ENCODE measurements at regions not wholly inside any gene's neighbourhood (a gene's known extent, or its start where the extent isn't known, plus 50 kb on each side); places are given as distances from the start of the nearest gene placed in this dataset.
A peak's percentile ranks its signal among the peaks of the same experiment; 100 is the strongest.
"Not testable (repeated sequence)": the region's sequence is repeated elsewhere in the genome, so short reads cannot be mapped to it uniquely, and the experiment has no call there.

DNA sequence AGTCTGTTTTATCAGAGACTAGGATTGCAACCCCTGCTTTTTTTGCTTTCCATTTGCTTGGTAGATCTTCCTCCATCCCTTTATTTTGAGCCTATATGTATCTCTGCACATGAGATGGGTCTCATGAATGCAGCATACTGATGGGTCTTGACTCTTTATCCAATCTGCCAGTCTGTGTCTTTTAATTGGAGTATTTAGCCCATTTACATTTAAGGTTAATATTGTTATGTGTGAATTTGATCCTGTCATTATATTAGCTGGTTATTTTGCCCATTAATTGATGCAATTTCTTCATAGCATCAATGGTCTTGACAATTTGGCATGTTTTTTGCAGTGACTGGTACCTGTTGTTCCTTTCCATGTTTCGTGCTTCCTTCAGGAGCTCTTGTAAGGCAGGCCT lies 161.7 kb downstream of the GDAP2 start:
- in situ Hi-C loops (cut with MboI); BruUV-seq (replicated peaks); H3K79me2 ChIP-seq (ENCODE audit: control insufficient read depth, insufficient read depth, low read length); H3K4me3 ChIP-seq; DNase-seq (ENCODE audit: extremely low read depth in 1 of 4, low spot score in 3 of 4); H3K9me1 ChIP-seq (ENCODE audit: control insufficient read depth, insufficient read depth, low read length); H2AFZ ChIP-seq (ENCODE audit: low read depth, low read length); H3K4me1 ChIP-seq (replicated peaks in 1 of 2; ENCODE audit: control insufficient read depth in 2 of 2, insufficient read depth in 2 of 2, low read length in 2 of 2); H3K27me3 ChIP-seq (ENCODE audit: control insufficient read depth in 2 of 2, insufficient read depth in 2 of 2, low read length in 2 of 2); H3K9ac ChIP-seq (ENCODE audit: insufficient read depth in 1 of 2, low read depth in 2 of 2, low read length in 2 of 2); H3K36me3 ChIP-seq (ENCODE audit: control insufficient read depth, insufficient read depth, low read length); intact Hi-C loops (cut with micrococcal nuclease); H3K27ac ChIP-seq (ENCODE audit: extremely low read depth, low read depth, low read length); FAIRE-seq; H4K20me1 ChIP-seq (replicated peaks; ENCODE audit: control insufficient read depth, insufficient read depth, low read length); CTCF ChIA-PET (ENCODE audit: low intra/inter-chr PET ratio); ATAC-seq; H3K4me2 ChIP-seq (ENCODE audit: insufficient read depth, low read length): not testable (repeated sequence)
- peaks cover 13% of the 10 kb centered on the region; the same call in 1 of the 2 replicates for H3K9me3 ChIP-seq (replicated peaks; ENCODE audit: control insufficient read depth, insufficient read depth, low read depth, low read length)
- POLR2A ChIA-PET, result interaction anchor here (1.8 kb wide), 1 partner anchor 10 kb away, joined by 4 read pairs; no protein-coding TSS in a partner anchor
- TF ChIP-seq ZNF507 (tag; conservative IDR thresholded peaks at IDR 0.05), result peak; percentile 96
- peak; percentile 70; the same call in 1 of the 2 replicates for TF ChIP-seq ZNF354B (CRISPR knock-in tag; IDR thresholded peaks at IDR 0.05)
- WGBS (ENCODE audit: insufficient coverage, low coverage, missing lambda C conversion rate), result 0% methylated on average over 1 of the region's 1 CpG

DNA sequence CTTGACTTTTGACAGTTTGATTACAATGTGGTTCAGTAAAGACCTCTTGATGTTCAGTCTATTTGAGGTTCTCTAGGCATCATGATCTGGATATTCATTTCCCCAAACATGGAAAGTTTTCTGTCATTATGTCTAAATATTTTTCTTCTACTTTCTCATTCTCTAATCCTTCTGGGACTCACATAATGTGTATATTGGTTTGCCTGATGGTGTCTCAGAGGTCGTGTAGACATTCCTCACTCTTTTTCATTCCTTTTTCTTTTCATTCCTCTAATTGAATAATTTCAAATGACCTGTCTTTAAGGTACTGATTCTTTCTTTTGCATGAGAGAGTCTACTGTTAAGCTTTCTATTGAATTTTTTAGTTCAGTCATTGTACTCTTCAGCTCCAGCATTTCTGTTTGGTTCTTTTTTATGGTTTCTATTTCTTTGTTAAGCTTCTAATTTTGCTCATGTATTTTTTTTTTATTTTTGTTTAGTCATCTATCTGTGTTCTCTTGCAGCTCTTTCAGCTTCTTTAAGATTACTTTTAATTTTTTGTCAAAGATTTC lies 158.4 kb downstream of the GDAP2 start:
- in situ Hi-C loops (cut with MboI), result no loop called here
- no peak for FAIRE-seq
- WGBS (ENCODE audit: insufficient coverage, low coverage, missing lambda C conversion rate), result 0% methylated on average over 1 of the region's 1 CpG
- TF ChIP-seq PTTG1 (tag; IDR thresholded peaks at IDR 0.05; ENCODE audit: low read depth) (no peak), TRIM28 (IDR thresholded peaks at IDR 0.05) (peak; percentile 98), TARDBP (IDR thresholded peaks at IDR 0.05) (no peak), HLTF (IDR thresholded peaks at IDR 0.05) (peak; percentile 98), HIVEP1 (CRISPR knock-in tag; IDR thresholded peaks at IDR 0.05) (no peak), CHD1 (IDR thresholded peaks at IDR 0.05; ENCODE audit: low read length) (no peak)
- TF ChIP-seq, protein P1, sequence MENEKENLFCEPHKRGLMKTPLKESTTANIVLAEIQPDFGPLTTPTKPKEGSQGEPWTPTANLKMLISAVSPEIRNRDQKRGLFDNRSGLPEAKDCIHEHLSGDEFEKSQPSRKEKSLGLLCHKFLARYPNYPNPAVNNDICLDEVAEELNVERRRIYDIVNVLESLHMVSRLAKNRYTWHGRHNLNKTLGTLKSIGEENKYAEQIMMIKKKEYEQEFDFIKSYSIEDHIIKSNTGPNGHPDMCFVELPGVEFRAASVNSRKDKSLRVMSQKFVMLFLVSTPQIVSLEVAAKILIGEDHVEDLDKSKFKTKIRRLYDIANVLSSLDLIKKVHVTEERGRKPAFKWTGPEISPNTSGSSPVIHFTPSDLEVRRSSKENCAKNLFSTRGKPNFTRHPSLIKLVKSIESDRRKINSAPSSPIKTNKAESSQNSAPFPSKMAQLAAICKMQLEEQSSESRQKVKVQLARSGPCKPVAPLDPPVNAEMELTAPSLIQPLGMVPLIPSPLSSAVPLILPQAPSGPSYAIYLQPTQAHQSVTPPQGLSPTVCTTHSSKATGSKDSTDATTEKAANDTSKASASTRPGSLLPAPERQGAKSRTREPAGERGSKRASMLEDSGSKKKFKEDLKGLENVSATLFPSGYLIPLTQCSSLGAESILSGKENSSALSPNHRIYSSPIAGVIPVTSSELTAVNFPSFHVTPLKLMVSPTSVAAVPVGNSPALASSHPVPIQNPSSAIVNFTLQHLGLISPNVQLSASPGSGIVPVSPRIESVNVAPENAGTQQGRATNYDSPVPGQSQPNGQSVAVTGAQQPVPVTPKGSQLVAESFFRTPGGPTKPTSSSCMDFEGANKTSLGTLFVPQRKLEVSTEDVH (IDR thresholded peaks at IDR 0.05; ENCODE audit: low read depth, partially characterized antibody), result peak; percentile 33
- TF ChIP-seq, protein P2, sequence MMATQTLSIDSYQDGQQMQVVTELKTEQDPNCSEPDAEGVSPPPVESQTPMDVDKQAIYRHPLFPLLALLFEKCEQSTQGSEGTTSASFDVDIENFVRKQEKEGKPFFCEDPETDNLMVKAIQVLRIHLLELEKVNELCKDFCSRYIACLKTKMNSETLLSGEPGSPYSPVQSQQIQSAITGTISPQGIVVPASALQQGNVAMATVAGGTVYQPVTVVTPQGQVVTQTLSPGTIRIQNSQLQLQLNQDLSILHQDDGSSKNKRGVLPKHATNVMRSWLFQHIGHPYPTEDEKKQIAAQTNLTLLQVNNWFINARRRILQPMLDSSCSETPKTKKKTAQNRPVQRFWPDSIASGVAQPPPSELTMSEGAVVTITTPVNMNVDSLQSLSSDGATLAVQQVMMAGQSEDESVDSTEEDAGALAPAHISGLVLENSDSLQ (IDR thresholded peaks at IDR 0.05), result no peak

More for the DNA sequence above, 158.4 kb downstream of the GDAP2 start:
- no peaks in the 10 kb centered on the region for H4K20me1 ChIP-seq (replicated peaks; ENCODE audit: control insufficient read depth, insufficient read depth, low read length)
- ChIA-PET CTCF (ENCODE audit: low intra/inter-chr PET ratio) (no interaction called here), POLR2A (interaction anchor here (0.7 to 1.0 kb wide), 2 partner anchors 20 to 75 kb away, joined by 3 to 4 read pairs; no protein-coding TSS in a partner anchor)
- no peak overlapping the region for H2AFZ ChIP-seq (ENCODE audit: low read depth, low read length)
- H3K36me3 ChIP-seq (ENCODE audit: control insufficient read depth, insufficient read depth, low read length), result no peaks in the 10 kb centered on the region
- no peaks in the 10 kb centered on the region for H3K9me1 ChIP-seq (ENCODE audit: control insufficient read depth, insufficient read depth, low read length)
- no peak overlapping the region for H3K4me2 ChIP-seq (ENCODE audit: insufficient read depth, low read length)
- H3K27me3 ChIP-seq (ENCODE audit: control insufficient read depth in 2 of 2, insufficient read depth in 2 of 2, low read length in 2 of 2), result no peaks in the 10 kb centered on the region
- H3K4me3 ChIP-seq, result no peak overlapping the region
- no peak for DNase-seq (ENCODE audit: extremely low read depth in 1 of 4, low spot score in 3 of 4)
- H3K27ac ChIP-seq (ENCODE audit: extremely low read depth, low read depth, low read length), result no peak overlapping the region
- intact Hi-C loops (cut with micrococcal nuclease), result no loop called here
- no peaks in the 10 kb centered on the region for H3K79me2 ChIP-seq (ENCODE audit: control insufficient read depth, insufficient read depth, low read length)
- no peaks in the 10 kb centered on the region for H3K4me1 ChIP-seq (replicated peaks in 1 of 2; ENCODE audit: control insufficient read depth in 2 of 2, insufficient read depth in 2 of 2, low read length in 2 of 2)
- peaks cover 13% of the 10 kb centered on the region; the same call in 1 of the 2 replicates for H3K9me3 ChIP-seq (replicated peaks; ENCODE audit: control insufficient read depth, insufficient read depth, low read depth, low read length)
- ATAC-seq, result no peak
- BruUV-seq (replicated peaks), result no TSS peak
- no peak overlapping the region for H3K9ac ChIP-seq (ENCODE audit: insufficient read depth in 1 of 2, low read depth in 2 of 2, low read length in 2 of 2)
